HG03521 (cell line): ENCODE measurements at regions not wholly inside any gene's neighbourhood (a gene's known extent, or its start where the extent isn't known, plus 50 kb on each side); places are given as distances from the start of the nearest gene placed in this dataset.
"Not testable (repeated sequence)": the region's sequence is repeated elsewhere in the genome, so short reads cannot be mapped to it uniquely, and the experiment has no call there.

Experiments used
- ATAC-seq: cut with Tn5 transposase; IDR thresholded peaks from one replicate; pipeline ENCODE4 v1.9.1; 2021; ENCODE audit warnings: mild to moderate bottlenecking, moderate library complexity; ENCODE audit not compliant: unreplicated experiment

DNA sequence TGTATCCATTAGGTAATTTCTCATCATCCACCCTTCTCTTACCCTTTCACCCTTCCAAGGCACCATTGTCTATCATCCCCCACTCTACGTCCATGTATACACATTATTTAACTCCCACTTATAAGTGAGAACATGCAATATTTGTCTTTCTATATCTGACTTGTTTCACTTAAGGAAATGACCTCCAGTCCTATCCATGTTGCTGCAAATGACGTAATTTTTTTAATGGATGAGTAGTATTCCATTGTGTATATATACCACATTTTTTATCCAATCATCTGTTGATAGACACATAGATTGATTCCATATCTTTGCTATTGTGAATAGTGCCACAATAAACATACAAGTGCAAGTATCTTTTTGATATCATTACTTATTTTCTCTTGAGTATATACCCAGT lies 322.9 kb upstream of the CXADR start:
- ATAC-seq, result no peak

DNA sequence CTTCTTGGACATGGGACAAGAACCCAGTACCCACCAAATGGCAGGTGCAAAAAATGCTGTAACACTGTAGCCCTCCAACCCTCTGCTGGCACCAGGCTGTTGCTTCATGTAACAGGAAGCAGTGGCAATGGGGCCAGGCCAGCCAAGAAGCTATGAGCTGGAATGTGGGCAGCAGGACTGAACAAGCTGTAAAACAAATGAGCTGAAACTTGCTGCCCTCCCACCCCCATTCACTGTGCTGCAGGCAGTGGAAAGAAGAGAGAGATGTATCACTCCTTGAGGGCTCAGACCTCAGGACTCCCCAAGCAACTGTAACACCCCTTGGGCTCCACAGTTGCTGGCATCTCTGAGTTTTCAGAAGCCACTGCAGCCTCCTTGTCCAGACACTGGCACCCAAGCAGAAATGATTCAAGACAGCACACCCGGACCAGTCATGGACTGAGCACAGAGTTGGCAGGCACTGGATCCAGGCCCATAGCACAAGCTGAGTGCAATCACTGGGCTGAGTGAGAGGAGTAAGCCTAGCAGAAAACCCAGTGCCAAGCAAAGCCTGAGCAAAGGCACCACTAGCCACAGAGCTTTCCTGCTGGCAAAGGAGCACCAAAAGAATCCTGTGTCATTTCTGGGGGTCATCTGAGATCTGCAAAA lies 321.4 kb upstream of the CXADR start:
- no peak for ATAC-seq

DNA sequence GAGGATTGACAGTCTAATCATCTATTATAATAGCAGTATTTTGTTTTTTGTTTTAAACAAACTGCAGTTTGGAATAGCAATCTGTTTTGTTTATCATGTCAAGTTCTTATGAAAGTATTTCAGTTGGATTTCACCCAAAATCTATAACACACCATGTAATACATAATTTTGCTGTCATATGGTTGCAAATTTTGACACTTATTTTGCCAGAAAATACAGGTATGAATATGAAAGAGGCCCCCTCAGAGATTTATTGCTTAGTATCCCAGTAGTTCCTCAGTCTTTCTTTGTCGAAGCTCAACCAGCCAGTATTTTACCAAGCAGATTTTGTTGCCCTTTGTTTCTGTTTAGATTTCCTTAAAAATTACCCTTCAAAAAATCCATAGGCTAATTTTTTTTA lies 317.5 kb upstream of the CXADR start:
- no peak for ATAC-seq

DNA sequence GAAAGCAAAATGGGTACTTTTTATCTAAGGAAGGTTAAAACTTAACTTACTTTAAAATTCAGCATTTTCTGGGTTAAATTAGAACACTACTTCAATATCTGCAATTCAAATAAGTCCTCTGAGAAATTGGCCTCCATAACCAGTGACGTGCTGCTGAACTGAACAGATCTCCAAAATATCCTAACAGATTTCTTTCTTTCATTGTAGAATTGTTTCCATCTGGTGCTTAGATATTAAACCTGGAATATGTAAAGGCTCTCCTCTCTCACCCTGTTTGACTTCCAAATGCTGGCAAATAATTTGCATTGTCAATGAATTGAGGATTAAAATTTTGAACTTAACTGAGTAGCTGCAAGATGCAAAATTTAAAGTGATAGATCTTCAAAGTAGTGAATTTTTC lies 316.9 kb upstream of the CXADR start:
- ATAC-seq, result no peak

DNA sequence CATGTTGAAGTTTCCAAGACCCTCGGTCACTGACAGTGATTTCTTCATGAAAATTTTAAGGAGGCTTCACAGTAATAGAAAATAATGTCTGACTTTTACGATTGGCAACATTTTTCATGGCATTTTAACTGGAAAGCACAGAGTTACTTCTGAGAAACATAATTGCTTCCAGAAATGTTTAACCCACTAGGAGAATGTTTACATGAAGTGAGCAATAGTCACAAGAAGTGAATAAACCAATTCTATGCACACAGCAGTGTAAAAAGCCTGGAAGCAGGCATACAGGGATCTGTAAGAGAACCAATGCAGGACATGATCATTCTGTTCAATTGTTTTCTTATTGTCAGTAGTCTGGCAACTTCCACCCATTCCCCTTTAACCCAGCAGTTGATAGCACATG lies 316.2 kb upstream of the CXADR start:
- ATAC-seq, result no peak

DNA sequence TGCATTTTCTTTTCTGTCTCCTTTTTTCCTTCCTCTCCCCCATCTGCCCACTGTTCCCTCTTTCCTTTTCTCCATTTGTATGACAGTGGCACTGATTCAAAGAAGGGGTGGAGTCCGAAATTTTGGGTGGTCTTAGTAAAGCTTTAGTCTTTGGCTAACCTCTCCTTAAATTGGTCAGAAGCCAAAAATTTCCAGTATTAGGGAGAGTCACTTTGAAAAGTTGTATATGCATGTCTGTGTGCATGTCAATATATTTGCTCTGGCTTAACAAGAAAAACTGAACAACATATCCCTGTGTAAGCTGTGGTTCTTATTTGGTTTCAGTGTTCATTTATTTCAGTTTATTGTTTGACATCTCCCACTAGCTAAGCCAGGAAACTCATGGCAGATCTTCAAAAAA lies 314.8 kb upstream of the CXADR start:
- no peak for ATAC-seq

DNA sequence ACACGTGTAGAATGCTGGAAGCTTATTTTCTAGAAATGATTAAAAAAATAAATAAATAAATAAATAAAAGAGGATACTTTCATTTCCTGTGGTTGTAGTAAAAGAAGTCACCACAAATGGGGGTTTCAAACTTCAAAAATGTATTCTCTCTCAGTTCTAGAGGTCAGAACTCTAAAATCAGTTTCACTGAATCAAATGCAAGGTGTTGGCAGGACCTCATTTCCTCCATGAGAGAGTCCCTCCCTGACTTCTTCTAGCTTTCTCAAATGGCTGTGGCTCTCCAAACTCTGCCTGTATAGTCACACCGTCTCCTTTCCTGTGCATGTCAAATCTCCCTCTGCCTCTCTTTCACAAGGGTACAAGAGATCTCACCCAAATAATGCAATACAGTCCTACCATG lies 312.6 kb upstream of the CXADR start:
- ATAC-seq, result no peak

DNA sequence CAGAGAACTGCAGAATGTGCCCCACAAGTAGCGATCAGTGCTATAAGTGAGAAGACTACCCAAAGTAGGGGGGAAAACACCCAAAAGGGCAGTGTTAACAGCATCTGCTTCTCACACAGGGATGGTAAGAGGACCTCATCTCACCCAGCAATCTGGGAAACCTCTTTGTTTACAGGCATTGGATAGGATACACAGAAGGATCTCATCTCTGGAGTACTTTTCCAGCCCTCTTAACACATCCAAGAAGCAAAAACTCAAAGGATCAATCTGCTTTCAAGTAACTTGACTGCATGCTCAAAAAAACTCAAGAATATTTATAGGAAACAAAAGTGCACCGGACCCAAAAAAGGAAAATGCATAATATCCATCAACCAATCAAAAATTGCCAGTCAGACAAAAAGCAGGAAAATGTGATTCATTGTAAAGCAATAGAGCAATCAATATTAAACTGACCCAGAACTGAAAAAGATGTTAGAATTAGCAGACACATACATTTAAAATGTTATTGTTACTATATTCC lies 311.0 kb upstream of the CXADR start:
- no peak for ATAC-seq

DNA sequence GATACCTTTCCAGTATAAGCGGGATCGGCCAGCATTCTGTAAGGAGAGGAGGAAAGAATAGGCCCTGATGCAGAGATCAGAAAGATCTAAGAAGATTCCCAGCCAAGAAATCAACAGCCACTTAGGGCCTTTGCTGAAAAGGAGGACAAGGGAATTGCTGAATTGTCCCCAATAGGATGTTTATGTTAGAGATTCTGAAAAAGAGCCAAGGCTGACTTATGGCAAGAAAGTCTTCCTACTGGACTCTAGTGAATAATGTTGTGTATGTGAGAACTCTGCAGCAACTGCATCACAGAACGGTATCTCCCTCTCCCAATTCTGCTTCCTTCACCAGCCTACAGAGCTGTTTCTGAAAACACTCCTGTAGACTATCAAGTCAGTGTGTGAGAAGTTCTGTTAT lies 298.0 kb upstream of the CXADR start:
- no peak for ATAC-seq

DNA sequence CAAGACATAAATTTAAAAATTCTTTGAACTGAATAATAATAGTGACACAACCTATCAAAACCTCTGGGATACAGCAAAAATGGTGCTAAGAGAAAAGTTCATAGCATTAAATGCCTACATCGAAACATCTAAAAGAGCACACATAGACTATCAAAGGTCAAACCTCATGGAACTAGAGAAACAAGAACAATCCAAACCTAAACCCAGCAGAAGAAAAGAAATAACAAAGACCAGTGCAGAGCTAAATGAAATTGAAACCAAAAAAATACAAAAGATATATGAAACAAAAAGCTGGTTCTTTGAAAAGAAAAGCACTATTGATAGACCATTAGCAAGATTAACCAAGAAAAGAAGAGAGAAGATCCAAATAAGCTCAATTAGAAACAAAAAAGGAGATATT lies 293.8 kb upstream of the CXADR start:
- ATAC-seq, result not testable (repeated sequence)

DNA sequence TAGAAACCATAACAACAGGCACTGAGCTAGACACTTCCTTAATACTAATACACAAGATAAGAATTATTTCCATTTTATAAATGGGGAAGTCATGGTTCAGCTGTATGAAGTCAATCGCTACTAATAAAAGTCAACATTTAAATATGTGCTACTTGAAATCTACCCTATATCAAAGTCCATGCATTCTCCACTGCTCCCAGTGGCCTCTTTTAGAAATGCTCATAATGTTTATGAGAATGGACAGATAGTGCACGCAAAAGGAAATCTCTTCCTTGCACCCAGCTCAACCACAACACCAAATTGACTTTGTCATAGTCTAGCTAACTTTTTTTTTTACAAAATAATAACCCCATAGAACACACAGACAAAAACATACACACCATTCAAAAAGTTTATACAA lies 281.7 kb upstream of the CXADR start:
- no peak for ATAC-seq

DNA sequence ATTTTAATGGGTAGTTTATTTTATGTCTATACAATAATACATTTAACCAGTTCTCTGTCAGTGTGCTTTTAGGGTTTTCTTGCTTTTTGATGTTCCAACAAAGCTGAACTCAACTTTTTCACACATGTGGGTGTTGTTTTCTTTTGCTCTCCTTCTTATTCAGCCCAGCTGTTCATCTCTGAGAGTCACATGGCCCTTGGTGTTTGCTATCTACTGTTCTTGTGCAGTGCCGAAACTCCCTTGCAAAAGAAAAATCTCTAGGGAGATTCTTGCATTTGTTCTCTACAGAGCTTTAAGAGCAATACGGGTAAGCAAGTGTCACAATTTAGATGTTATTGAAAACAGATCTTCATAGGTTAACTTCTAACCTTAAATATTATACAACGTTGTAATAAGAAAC lies 281.1 kb upstream of the CXADR start:
- no peak for ATAC-seq

DNA sequence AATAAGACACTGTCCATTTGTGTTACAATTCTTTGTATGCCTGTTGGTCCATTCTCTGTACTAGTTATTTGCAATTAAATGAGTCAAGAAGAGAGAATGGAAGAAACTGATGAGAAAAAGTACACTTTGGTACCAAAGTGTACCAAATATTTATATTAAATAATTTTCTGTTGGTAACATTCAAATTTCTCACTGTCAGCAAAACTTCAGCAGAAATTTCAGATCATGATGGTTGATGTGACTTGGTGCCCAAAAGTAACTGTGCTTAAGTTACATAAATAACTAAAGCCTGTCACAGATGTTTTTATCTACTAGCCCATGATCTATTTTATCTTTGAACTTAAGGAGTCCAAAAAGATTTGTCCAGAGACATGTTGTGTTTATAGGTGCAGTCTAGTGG lies 274.4 kb upstream of the CXADR start:
- ATAC-seq, result no peak

DNA sequence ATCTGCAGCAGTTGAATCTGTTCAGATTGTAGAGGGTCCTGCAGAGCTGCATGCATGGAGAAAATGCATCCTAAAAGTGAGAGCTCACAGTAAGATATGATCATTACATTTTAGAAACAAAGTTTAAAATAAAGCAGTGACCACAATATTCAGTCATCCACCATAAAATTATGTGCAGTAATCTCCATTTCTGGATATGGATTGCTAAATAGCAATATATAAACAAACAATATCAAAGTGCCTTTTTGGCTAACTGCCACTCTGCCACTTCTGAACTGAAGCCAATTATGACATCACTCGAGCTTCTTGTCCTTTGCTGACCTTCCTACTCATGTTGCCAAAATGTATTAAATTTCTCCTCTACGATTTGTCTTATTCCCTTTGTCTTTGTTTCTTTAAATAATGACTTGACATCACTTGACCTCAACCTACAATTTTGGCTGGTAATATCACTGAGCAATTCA lies 262.0 kb upstream of the CXADR start:
- ATAC-seq, result no peak

DNA sequence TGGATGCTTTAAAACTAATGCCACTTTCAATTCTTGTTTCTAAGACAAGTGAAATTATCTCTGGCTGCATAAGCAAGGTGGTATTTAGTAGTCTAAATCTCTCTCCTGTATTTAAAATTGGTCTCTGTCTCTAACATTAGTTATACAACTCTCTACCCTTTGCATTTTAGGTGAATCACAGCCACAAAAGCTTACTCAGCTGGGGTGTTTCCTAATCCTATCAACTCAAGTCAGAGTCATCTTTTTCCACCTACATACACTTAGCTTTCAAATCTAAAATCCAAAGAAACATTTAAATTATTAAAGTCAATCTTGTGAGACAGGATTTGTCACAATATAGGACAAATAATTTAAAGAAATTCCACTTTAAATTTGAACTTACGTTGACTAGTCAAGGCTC lies 255.1 kb upstream of the CXADR start:
- ATAC-seq, result no peak

DNA sequence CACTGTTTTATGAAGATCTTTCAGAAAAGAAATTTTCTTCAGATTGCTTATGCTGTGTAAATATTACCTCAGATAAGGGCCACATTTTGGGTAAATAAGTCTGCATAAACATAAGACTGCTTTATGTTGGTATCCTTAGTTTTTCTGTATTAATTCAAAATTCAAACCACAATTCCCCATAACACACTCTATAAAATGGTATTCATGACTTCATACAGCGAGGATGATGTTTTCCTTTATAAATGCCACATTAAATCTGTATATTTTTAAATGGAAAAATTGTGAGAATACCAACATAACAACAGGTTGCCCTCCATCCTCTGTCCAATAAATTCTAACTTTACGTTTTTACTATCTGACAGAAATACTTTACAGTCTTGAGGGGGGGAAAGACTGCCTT lies 248.7 kb upstream of the CXADR start:
- ATAC-seq, result no peak

DNA sequence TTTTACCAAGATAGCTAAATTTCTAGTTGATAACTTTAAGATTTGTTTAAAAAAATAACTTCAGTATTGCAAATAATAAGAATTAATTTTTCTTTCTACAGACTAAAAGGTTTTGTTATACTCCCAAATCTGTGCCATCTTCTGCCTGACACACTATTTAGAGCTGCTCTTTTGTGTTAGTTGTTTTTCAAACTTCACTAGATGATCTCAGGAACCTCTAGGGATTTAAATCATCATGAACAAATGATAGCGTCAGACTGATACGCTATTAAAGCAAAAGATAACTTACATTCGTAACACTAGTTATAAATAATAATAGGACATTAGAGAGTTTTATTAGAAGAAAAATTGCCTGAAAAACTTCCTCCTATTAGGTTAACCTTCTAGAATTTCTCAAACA lies 243.1 kb upstream of the CXADR start:
- no peak for ATAC-seq

DNA sequence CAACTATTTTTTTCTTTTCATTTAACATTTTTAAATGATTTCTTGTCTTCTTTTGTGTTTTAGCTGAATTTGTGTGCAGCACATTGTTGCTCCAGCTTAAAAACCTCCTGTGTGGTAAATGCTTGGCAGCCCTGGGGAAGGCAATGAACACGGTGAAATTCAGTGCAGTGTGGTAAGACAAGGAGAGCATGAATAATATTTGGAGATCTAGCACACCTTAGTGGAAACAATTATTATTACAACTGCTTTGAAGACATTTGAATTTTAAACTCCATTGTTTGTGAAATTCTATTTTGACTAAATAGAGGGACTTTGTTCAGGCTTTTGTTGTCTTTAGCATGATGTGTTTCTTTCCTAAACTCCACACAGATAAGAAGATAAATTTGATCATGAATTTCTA lies 242.6 kb upstream of the CXADR start:
- ATAC-seq, result no peak

DNA sequence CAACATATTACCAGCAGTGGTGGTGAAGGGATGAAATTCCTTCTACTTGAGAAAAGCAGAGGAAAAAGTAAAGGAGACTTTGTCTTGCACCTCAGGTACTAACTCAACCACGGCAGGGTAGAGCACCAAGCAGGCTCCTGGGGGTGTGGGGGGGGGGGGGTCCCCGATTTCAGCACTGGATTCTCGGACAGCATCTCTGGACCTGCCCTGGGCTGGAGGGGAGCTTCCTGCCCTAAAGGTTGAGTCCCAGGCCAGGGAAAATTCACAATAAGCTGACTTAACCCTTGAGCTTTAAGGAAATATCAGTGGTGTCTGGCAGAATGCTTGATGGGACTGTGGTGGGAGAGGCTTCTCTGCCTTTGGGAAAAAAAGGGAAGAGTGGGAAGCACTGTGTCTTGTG lies 233.2 kb upstream of the CXADR start:
- ATAC-seq, result no peak

DNA sequence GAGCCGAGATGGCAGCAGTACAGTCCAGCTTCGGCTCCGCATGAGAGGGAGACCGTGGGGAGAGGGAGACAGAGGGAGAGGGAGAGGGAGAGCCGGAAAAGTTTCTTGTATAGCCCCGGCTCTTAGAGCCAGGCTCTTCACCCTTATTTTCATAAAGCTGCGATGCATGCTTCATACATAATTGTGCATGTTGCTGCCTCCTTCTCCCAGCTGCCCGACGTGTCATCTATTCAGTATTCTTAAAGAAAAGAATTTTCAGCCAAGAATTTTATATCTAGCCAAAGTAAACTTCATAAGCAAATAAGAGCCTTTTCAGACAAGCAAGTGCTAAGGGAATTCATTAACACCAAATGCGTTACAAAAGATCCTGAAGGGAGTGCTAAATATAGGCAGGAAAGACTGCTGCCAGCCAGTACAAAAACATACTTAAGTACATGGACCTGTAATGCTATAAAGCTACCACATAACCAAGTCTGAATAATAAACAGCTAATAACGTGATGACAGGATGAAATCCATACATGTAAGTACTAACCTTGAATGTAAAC lies 219.8 kb upstream of the CXADR start:
- not testable (repeated sequence) for ATAC-seq

DNA sequence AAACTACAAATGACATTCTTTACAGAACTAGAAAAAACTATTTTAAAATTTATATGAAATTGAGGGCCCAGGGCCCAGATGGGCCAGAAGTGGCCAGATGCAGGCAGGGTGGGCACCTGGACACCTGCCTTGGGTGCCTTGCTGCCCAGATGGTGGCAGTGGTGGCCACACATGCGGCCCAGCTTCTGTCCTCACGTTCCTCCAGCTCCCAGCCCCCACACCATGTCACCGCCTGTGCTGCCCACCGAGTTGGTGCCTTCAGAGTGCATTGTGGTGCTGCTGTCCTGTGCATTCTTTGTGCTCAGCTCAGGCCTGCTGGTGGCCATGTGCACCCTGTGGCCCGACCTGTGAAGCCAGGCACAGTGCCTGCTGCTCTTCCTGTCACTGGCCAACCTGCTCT lies 216.8 kb upstream of the CXADR start:
- ATAC-seq, result no peak

DNA sequence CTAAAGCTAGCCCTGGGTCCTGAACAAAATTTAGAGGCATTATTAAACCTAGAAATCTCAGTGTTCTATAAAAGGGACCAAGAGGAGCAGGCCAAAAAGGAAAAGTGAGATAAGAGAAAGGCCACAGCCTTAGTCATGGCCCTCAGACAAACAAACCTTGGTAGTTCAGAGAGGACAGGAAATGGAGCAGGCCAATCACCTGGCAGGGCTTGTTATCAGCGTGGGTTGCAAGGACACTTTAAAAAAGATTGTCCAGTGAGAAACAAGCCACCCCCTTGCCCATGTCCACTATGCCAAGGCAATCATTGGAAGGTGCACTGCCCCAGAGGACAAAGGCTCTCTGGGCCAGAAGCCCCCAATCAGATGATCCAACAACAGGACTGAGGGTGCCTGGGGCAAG lies 213.3 kb upstream of the CXADR start:
- not testable (repeated sequence) for ATAC-seq

DNA sequence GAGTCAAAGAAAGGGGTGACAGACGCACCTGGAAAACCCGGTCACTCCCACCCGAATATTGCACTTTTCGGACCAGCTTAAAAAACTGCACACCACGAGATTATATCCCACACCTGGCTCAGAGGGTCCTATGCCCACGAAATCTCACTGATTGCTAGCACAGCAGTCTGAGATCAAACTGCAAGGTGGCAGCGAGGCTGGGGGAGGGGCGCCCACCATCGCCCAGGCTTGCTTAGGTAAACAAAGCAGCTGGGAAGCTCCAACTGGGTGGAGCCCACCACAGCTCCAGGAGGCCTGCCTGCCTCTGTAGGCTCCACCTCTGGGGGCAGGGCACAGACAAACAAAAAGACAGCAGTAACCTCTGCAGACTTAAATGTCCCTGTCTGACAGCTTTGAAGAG lies 185.1 kb upstream of the CXADR start:
- not testable (repeated sequence) for ATAC-seq
